SU-DHL-6 (cell line): ENCODE measurements at regions not wholly inside any gene's neighbourhood (a gene's known extent, or its start where the extent isn't known, plus 50 kb on each side); places are given as distances from the start of the nearest gene placed in this dataset.
"Not testable (repeated sequence)": the region's sequence is repeated elsewhere in the genome, so short reads cannot be mapped to it uniquely, and the experiment has no call there.

Experiments
- CTCF ChIP-seq: fragments of 200-600 bp; sonication (generic); IDR thresholded peaks from one replicate; pipeline ENCODE4 v1.5.1; 2017; ENCODE audit warnings: antibody characterized with exemption, mild to moderate bottlenecking, low read length, moderate library complexity; ENCODE audit not compliant: insufficient read depth, poor library complexity, severe bottlenecking
- EZH2phosphoT487 ChIP-seq: fragments of 200-600 bp; sonication (generic), shearing (Covaris generic); conservative IDR thresholded peaks from 2 replicates; pipeline ENCODE4 v1.6.1; 2018; ENCODE audit warnings: mild to moderate bottlenecking, antibody characterized with exemption, low read length, moderate library complexity, mixed read lengths

GRCh38 chr17:20640147-20640546 lies 60.6 kb downstream of the CDRT15L2 start:
- not testable (repeated sequence) for TF ChIP-seq CTCF, EZH2phosphoT487
